H1 (cell line): ENCODE measurements at regions not wholly inside any gene's neighbourhood (a gene's known extent, or its start where the extent isn't known, plus 50 kb on each side); places are given as distances from the start of the nearest gene placed in this dataset.

ENCODE experiments used
- CTCF ChIA-PET: fragments of 300-600 bp; sonication (Branson Sonifier 250); formaldehyde crosslinking; loops from one replicate; lab custom pipeline; 2021; ENCODE audit not compliant: partially characterized antibody; lab: Charles Lee
- POLR2A ChIA-PET: fragments of 300-600 bp; sonication (Branson Sonifier 250); formaldehyde crosslinking; loops from one replicate; lab custom pipeline; 2021; ENCODE audit warnings: inconsistent platforms; ENCODE audit not compliant: partially characterized antibody; lab: Charles Lee
- DNase-seq, 2 experiments: peaks; one replicate each; pipeline versions ENCODE4 v3.0.0 to v3.0.0-alpha.2; 2010 to 2022; ENCODE audit warnings: low spot score in 2 of 2, low read depth in 1 of 2, mixed read lengths in 1 of 2
- FAIRE-seq: peaks from 2 replicates; lab custom pipeline; 2011; peaks lifted over from hg19 to GRCh38; lab: Jason Lieb, UNC
- H2AFZ ChIP-seq: 2 replicates; pipeline ENCODE4 v1.8.1; 2012; ENCODE audit warnings: low read length, inconsistent platforms
- H2AK5ac ChIP-seq: 2 replicates; pipeline ENCODE4 v1.6.1; 2013; ENCODE audit warnings: low read depth, low read length
- H2BK120ac ChIP-seq: replicated peaks from 2 replicates; pipeline ENCODE3; 2013; ENCODE audit warnings: low read depth, low read length, inconsistent platforms
- H2BK12ac ChIP-seq: 2 replicates; pipeline ENCODE4 v1.6.1; 2013; ENCODE audit warnings: low read depth, low read length
- H2BK15ac ChIP-seq: 2 replicates; pipeline ENCODE4 v1.6.1; 2013; ENCODE audit warnings: low read length
- H2BK20ac ChIP-seq: 2 replicates; pipeline ENCODE4 v1.6.1; 2013; ENCODE audit warnings: low read length
- H2BK5ac ChIP-seq: 2 replicates; pipeline ENCODE4 v1.6.1; 2013; ENCODE audit warnings: low read depth, low read length
- H3K14ac ChIP-seq: 2 replicates; pipeline ENCODE4 v1.6.1; 2013; ENCODE audit warnings: inconsistent platforms; ENCODE audit not compliant: insufficient read length
- H3K18ac ChIP-seq: 2 replicates; pipeline ENCODE4 v1.6.1; 2013; ENCODE audit warnings: low read length; ENCODE audit errors: extremely low read depth
- H3K23ac ChIP-seq: 2 replicates; pipeline ENCODE4 v1.6.1; 2013; ENCODE audit warnings: inconsistent platforms; ENCODE audit not compliant: insufficient read length
- H3K23me2 ChIP-seq: 2 replicates; pipeline ENCODE4 v1.6.1; 2013; ENCODE audit warnings: low read depth, low read length
- H3K27ac ChIP-seq: 2 replicates; pipeline ENCODE4 v1.6.1; 2011; ENCODE audit warnings: low read depth, low read length, inconsistent platforms
- H3K27me3 ChIP-seq, 4 experiments: replicated peaks in 1 of 4; 1 replicate in 1 of 4; 2 replicates in 3 of 4; pipeline versions ENCODE4 v1.6.1 to v1.8.1; 2011 to 2013; ENCODE audit warnings: low read length in 3 of 4, mild to moderate bottlenecking in 3 of 4, inconsistent platforms in 2 of 4, mixed read lengths in 2 of 4, moderate library complexity in 1 of 4; ENCODE audit not compliant: control insufficient read depth in 3 of 4, insufficient read depth in 3 of 4; ENCODE audit errors: extremely low read depth in 1 of 4
- H3K36me3 ChIP-seq, 4 experiments: 2 replicates each; pipeline versions ENCODE4 v1.6.1 to v1.8.1; 2011 to 2013; ENCODE audit warnings: mild to moderate bottlenecking in 4 of 4, low read length in 3 of 4, moderate library complexity in 2 of 4, control low read depth in 1 of 4, inconsistent platforms in 1 of 4; ENCODE audit not compliant: insufficient read depth in 4 of 4, control insufficient read depth in 2 of 4
- H3K4ac ChIP-seq: replicated peaks from 2 replicates; pipeline ENCODE3; 2013; ENCODE audit warnings: low read length, low read depth, mixed read lengths, inconsistent platforms; ENCODE audit not compliant: insufficient read length
- H3K4me1 ChIP-seq, 4 experiments: replicated peaks in 1 of 4; 1 replicate in 1 of 4; 2 replicates in 3 of 4; pipeline versions ENCODE4 v1.6.1 to v1.8.1; 2011 to 2013; ENCODE audit warnings: low read length in 3 of 4, inconsistent platforms in 2 of 4, mixed read lengths in 1 of 4; ENCODE audit not compliant: insufficient read depth in 4 of 4, control insufficient read depth in 3 of 4
- H3K4me2 ChIP-seq, 2 experiments: 2 replicates each; pipeline versions ENCODE4 v1.6.1 to v1.8.1; 2011 to 2013; ENCODE audit warnings: low read depth in 2 of 2, low read length in 2 of 2, control low read depth in 1 of 2, inconsistent platforms in 1 of 2, mild to moderate bottlenecking in 1 of 2; ENCODE audit not compliant: insufficient read depth in 1 of 2
- H3K4me3 ChIP-seq, 4 experiments: fragments of 200-600, 300-600 bp in 1 of 4; sonication (generic), shearing (Covaris generic), sonication (Bioruptor Twin) in 1 of 4; 2 replicates each; pipeline versions ENCODE4 v1.5.1 to v1.8.1; 2011 to 2016; ENCODE audit warnings: low read length in 4 of 4, low read depth in 3 of 4, control low read depth in 2 of 4, inconsistent platforms in 2 of 4, mild to moderate bottlenecking in 2 of 4, mixed read lengths in 1 of 4, moderate library complexity in 1 of 4; ENCODE audit not compliant: insufficient read depth in 2 of 4; ENCODE audit errors: extremely low read depth in 1 of 4
- H3K56ac ChIP-seq: replicated peaks from 2 replicates; pipeline ENCODE3; 2013; ENCODE audit warnings: low read depth, mild to moderate bottlenecking, mixed read lengths, low read length, inconsistent platforms; ENCODE audit not compliant: insufficient read length
- H3K79me1 ChIP-seq: 2 replicates; pipeline ENCODE4 v1.6.1; 2013; ENCODE audit warnings: low read depth, low read length, control low read depth
- H3K79me2 ChIP-seq, 2 experiments: 2 replicates each; pipeline versions ENCODE4 v1.6.1 to v1.8.1; 2012 to 2013; ENCODE audit warnings: low read length in 2 of 2, mild to moderate bottlenecking in 2 of 2, inconsistent platforms in 1 of 2; ENCODE audit not compliant: insufficient read depth in 2 of 2, control insufficient read depth in 1 of 2
- H3K9ac ChIP-seq, 4 experiments: replicated peaks in 1 of 4; 1 replicate in 1 of 4; 2 replicates in 3 of 4; pipeline versions ENCODE4 v1.6.1 to v1.8.1; 2011 to 2013; ENCODE audit warnings: low read depth in 3 of 4, low read length in 3 of 4, control low read depth in 2 of 4, mild to moderate bottlenecking in 2 of 4, moderate library complexity in 2 of 4, inconsistent platforms in 1 of 4; ENCODE audit errors: extremely low read depth in 1 of 4
- H3K9me3 ChIP-seq, 2 experiments: 2 replicates each; pipeline versions ENCODE4 v1.6.1 to v1.8.1; 2012 to 2013; ENCODE audit warnings: mild to moderate bottlenecking in 2 of 2, moderate library complexity in 2 of 2, control low read depth in 1 of 2, inconsistent platforms in 1 of 2, low read depth in 1 of 2, low read length in 1 of 2, mixed read lengths in 1 of 2; ENCODE audit not compliant: insufficient read depth in 2 of 2
- H4K20me1 ChIP-seq, 2 experiments: replicated peaks in 1 of 2; 2 replicates each; pipeline versions ENCODE3 to v1.8.1; 2011 to 2013; ENCODE audit warnings: inconsistent platforms in 2 of 2, low read length in 2 of 2, mild to moderate bottlenecking in 1 of 2; ENCODE audit not compliant: insufficient read depth in 2 of 2, control insufficient read depth in 1 of 2
- H4K5ac ChIP-seq: 2 replicates; pipeline ENCODE4 v1.6.1; 2013; ENCODE audit warnings: low read length, low read depth, mixed read lengths, inconsistent platforms; ENCODE audit not compliant: insufficient read length
- H4K8ac ChIP-seq: 2 replicates; pipeline ENCODE4 v1.8.0; 2013; ENCODE audit warnings: mild to moderate bottlenecking, moderate library complexity, low read length, inconsistent platforms; ENCODE audit not compliant: insufficient read depth; ENCODE audit errors: extremely low read depth
- H4K91ac ChIP-seq: replicated peaks from 2 replicates; pipeline ENCODE3; 2013; ENCODE audit warnings: low read length, mixed read lengths, inconsistent platforms; ENCODE audit not compliant: insufficient read length
- BCL11A ChIP-seq, 2 experiments: IDR thresholded peaks; one replicate each; pipeline ENCODE4 v1.6.1; 2011; ENCODE audit warnings: low read depth in 2 of 2, low read length in 2 of 2, mild to moderate bottlenecking in 2 of 2
- E2F6 ChIP-seq: IDR thresholded peaks from 2 replicates; pipeline ENCODE4 v1.6.1; 2012; ENCODE audit warnings: inconsistent platforms
- MAFK ChIP-seq: IDR thresholded peaks from 2 replicates; pipeline ENCODE4 v1.6.1; 2012; ENCODE audit warnings: low read depth, mild to moderate bottlenecking, improper control_type of control experiment, low read length
- POLR2A ChIP-seq, 2 experiments: IDR thresholded peaks; 1 replicate in 1 of 2; 2 replicates in 1 of 2; pipeline ENCODE4 v1.6.1; 2011; ENCODE audit warnings: low read depth in 2 of 2, low read length in 2 of 2, mild to moderate bottlenecking in 2 of 2; ENCODE audit errors: control extremely low read depth in 1 of 2
- TCF12 ChIP-seq: IDR thresholded peaks from 2 replicates; pipeline ENCODE4 v1.6.1; 2011; ENCODE audit warnings: low read depth, mild to moderate bottlenecking, low read length

GRCh38 chr7:63867127-63867526 is 131.5 kb upstream of the ZNF722 start:
- H3K9me3 ChIP-seq, result peaks cover 49 to 54% of the 10 kb centered on the region in 2 experiments
- no peaks in the 10 kb centered on the region for H3K79me1 ChIP-seq
- no peaks in the 10 kb centered on the region for H3K27me3 ChIP-seq
- H4K5ac ChIP-seq, result no peak overlapping the region
- no peaks in the 10 kb centered on the region for H3K36me3 ChIP-seq
- H2BK120ac ChIP-seq, result no peak overlapping the region
- no peak overlapping the region for H4K8ac ChIP-seq
- H2BK12ac ChIP-seq, result no peak overlapping the region
- H3K27ac ChIP-seq, result no peak overlapping the region
- H3K79me2 ChIP-seq, result no peaks in the 10 kb centered on the region
- CTCF ChIA-PET, result no interaction called here
- H4K20me1 ChIP-seq, result no peaks in the 10 kb centered on the region
- no peak for TF ChIP-seq E2F6
- TF ChIP-seq POLR2A (IDR thresholded peaks at IDR 0.05; ENCODE audit: control extremely low read depth in 1 of 2, low read depth in 2 of 2, low read length in 2 of 2), result no peak
- TF ChIP-seq MAFK, result peak; percentile 92
- TF ChIP-seq BCL11A (IDR thresholded peaks at IDR 0.05; ENCODE audit: low read depth in 2 of 2, low read length in 2 of 2), result no peak
- TF ChIP-seq TCF12, result no peak
- TF ChIP-seq, all 59 proteins: peak for 1
- H2AK5ac ChIP-seq, result no peak overlapping the region
- H3K23ac ChIP-seq, result no peak overlapping the region
- H3K4ac ChIP-seq, result no peak overlapping the region
- no peak overlapping the region for H2AFZ ChIP-seq
- no peak overlapping the region for H3K4me3 ChIP-seq
- H3K9ac ChIP-seq, result no peak overlapping the region
- no peaks in the 10 kb centered on the region for H3K23me2 ChIP-seq
- H3K14ac ChIP-seq, result no peak overlapping the region
- no peak overlapping the region for H2BK5ac ChIP-seq
- H2BK15ac ChIP-seq, result no peak overlapping the region
- POLR2A ChIA-PET, result no interaction called here
- H3K4me2 ChIP-seq, result no peak overlapping the region
- FAIRE-seq (no peak), DNase-seq (no peak)
- no peak overlapping the region for H3K56ac ChIP-seq
- H2BK20ac ChIP-seq, result no peak overlapping the region
- H4K91ac ChIP-seq, result no peak overlapping the region
- no peak overlapping the region for H3K18ac ChIP-seq
- no peaks in the 10 kb centered on the region for H3K4me1 ChIP-seq
